GM12874 (cell line): ENCODE measurements at regions not wholly inside any gene's neighbourhood (a gene's known extent, or its start where the extent isn't known, plus 50 kb on each side); places are given as distances from the start of the nearest gene placed in this dataset.

Experiments
- CTCF ChIP-seq: IDR thresholded peaks from 2 replicates; pipeline ENCODE4 v1.5.1; 2011; ENCODE audit warnings: low read depth, mild to moderate bottlenecking, control low read depth, low read length, moderate library complexity; ENCODE audit not compliant: insufficient read depth

DNA sequence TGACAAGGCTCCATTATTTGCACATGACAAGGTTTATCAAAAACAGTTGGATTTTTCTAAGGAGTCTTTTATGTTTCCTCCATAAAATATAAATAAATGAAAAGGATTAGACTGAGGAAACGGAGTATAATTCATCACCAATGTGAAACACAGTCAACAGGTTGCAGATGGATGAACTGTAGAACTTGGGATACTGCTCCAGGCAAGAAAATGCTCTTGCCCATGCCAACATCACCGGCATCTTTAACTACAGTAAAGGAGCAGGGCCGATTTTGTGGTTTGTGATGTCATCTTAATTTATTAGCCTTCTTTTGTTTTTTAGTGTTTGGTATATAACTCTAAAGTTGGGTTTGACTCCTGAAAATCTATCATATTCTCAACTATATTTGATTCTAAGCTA, 577.3 kb downstream of the EPHA4 start:
- no peak for TF ChIP-seq CTCF

- TF ChIP-seq CTCF, result no peak
Measured at GRCh38 chr2:220995581-220995980, 576.5 kb downstream of the EPHA4 start.

DNA sequence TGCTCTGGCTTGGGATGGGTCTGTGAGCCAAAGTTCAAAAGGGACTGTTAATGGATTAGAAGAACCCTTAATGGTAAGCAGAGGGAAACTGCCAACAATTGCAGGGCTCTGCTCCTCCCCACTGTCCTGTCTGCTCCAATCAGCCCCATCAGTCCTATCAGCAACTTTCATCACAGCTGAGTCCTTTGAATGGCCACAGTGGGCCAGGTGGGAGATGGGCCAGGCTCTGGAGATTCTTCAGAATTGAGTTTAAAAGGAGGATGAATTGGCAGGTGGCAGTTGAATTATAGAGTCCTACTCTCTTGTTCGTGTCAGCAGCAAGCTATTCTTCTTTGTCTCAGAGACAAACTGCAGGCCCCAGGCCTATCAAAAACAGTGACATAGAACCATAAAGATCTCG, 573.9 kb downstream of the EPHA4 start:
- TF ChIP-seq CTCF, result no peak

- no peak for TF ChIP-seq CTCF
Measured at GRCh38 chr2:220999356-220999755, 572.7 kb downstream of the EPHA4 start.

DNA sequence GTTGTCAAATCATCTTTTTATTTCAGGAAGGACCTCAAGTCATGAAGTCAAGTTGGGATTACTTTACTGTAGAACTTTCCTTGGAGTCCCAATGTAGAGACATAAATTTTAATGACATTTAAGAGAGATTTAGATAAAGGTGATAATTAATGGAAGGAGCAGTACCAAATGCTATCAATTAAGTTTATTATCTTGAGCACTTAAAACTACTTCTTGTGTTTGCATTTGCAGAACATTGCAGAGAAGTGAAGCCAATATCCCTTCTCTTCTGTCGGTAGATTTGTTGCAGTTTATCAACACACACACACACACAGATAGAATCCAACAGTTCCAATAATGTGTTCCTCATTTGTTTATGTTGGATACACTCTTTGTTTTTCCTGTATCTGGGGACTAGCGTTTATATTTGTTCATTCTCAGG, 570.7 kb downstream of the EPHA4 start:
- no peak for TF ChIP-seq CTCF

DNA sequence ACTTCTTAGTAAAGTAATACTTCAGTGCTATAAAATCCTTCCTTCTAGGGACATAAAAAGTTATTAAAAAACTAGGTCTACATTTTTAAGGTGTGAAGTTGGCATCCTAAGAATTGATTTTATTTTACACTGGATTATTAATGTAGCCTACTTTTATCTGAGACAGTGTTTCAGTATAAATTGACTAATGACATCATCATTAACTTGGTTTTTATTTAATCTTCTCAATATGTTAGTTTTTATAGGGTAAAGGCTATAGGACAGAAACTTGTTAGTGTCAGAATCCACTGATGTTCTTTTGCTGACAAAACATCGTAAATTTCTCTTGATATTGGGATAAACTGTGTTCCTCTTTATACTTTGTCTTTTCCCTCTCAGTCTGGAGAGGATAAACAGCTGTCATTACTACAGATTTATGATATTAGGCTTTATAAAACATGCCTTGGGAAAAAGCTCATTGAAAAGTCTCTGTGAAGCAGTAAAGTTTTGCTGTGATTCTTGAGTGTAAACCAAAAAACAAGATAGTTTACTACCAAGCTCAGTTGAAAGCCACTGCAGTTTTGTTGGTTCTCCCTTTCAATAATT, 569.9 kb downstream of the EPHA4 start:
- TF ChIP-seq CTCF, result no peak

- TF ChIP-seq CTCF, result no peak
Measured at GRCh38 chr2:221005338-221005737, 566.8 kb downstream of the EPHA4 start.
